Osteocyte (in vitro differentiated cells): ENCODE measurements at regions not wholly inside any gene's neighbourhood (a gene's known extent, or its start where the extent isn't known, plus 50 kb on each side); places are given as distances from the start of the nearest gene placed in this dataset.
A peak's percentile ranks its signal among the peaks of the same experiment; 100 is the strongest.

ENCODE experiments used
- DNase-seq: peaks from one replicate; pipeline ENCODE4 v3.0.0; 2021; ENCODE audit warnings: mixed read lengths; ENCODE audit not compliant: unreplicated experiment; ENCODE audit errors: extremely low spot score
- H3K27ac Mint-ChIP-seq: one replicate; pipeline ENCODE4 v1.8.0; 2021; ENCODE audit warnings: mild to moderate bottlenecking, mixed read lengths; ENCODE audit not compliant: unreplicated experiment
- H3K27me3 Mint-ChIP-seq: one replicate; pipeline ENCODE4 v1.8.0; 2021; ENCODE audit warnings: mixed read lengths; ENCODE audit not compliant: unreplicated experiment
- H3K36me3 Mint-ChIP-seq: one replicate; pipeline ENCODE4 v1.8.0; 2021; ENCODE audit warnings: mixed read lengths; ENCODE audit not compliant: unreplicated experiment
- H3K4me1 Mint-ChIP-seq: one replicate; pipeline ENCODE4 v1.8.0; 2021; ENCODE audit warnings: mixed read lengths; ENCODE audit not compliant: unreplicated experiment
- H3K4me3 Mint-ChIP-seq: one replicate; pipeline ENCODE4 v1.8.0; 2021; ENCODE audit warnings: mild to moderate bottlenecking, moderate library complexity, mixed read lengths; ENCODE audit not compliant: unreplicated experiment
- H3K9me3 Mint-ChIP-seq: one replicate; pipeline ENCODE4 v1.8.0; 2021; ENCODE audit warnings: mixed read lengths; ENCODE audit not compliant: unreplicated experiment
- CTCF ChIP-seq: fragments of 200-600 bp; sonication (generic); IDR thresholded peaks from 2 replicates; pipeline ENCODE4 v1.5.0; 2021; ENCODE audit warnings: antibody characterized with exemption, mild to moderate bottlenecking, moderate library complexity

GRCh38 chr5:54884195-54884536 is 101.2 kb downstream of the ESM1 start:
- no peak for TF ChIP-seq CTCF
- H3K9me3 Mint-ChIP-seq: no peaks in the 10 kb centered on the region
- peaks cover 3% of the 10 kb centered on the region for H3K36me3 Mint-ChIP-seq
- no peak overlapping the region for H3K4me3 Mint-ChIP-seq
- H3K27me3 Mint-ChIP-seq: peaks cover 22% of the 10 kb centered on the region
- H3K4me1 Mint-ChIP-seq: peaks cover 13% of the 10 kb centered on the region
- no peak overlapping the region for H3K27ac Mint-ChIP-seq
- DNase-seq: no peak

- TF ChIP-seq CTCF: no peak
- no peak for DNase-seq
- Mint-ChIP-seq H3K27ac (peak overlapping the region; percentile 31), H3K27me3 (peaks cover 22% of the 10 kb centered on the region), H3K4me3 (peak overlapping the region; percentile 72), H3K9me3 (no peaks in the 10 kb centered on the region), H3K36me3 (peaks cover 3% of the 10 kb centered on the region), H3K4me1 (peaks cover 11% of the 10 kb centered on the region)
Measured at GRCh38 chr5:54883374-54884194, 101.8 kb downstream of the ESM1 start.

GRCh38 chr5:54882841-54883240 is 102.6 kb downstream of the ESM1 start:
- DNase-seq: no peak
- Mint-ChIP-seq H3K9me3 (no peaks in the 10 kb centered on the region), H3K36me3 (peaks cover 3% of the 10 kb centered on the region), H3K27ac (no peak overlapping the region), H3K27me3 (peaks cover 22% of the 10 kb centered on the region), H3K4me1 (peaks cover 11% of the 10 kb centered on the region), H3K4me3 (peak overlapping the region; percentile 72)
- TF ChIP-seq CTCF: no peak

- TF ChIP-seq CTCF: no peak
- H3K9me3 Mint-ChIP-seq: no peaks in the 10 kb centered on the region
- H3K27ac Mint-ChIP-seq: no peak overlapping the region
- H3K4me1 Mint-ChIP-seq: peaks cover 11% of the 10 kb centered on the region
- DNase-seq: no peak
- H3K36me3 Mint-ChIP-seq: peaks cover 3% of the 10 kb centered on the region
- H3K27me3 Mint-ChIP-seq: peaks cover 25% of the 10 kb centered on the region
- H3K4me3 Mint-ChIP-seq: no peak overlapping the region
Measured at GRCh38 chr5:54882101-54882500, 103.3 kb downstream of the ESM1 start.

GRCh38 chr5:54881286-54882005 is 103.9 kb downstream of the ESM1 start:
- H3K4me1 Mint-ChIP-seq: peaks cover 11% of the 10 kb centered on the region
- no peak for TF ChIP-seq CTCF
- peaks cover 3% of the 10 kb centered on the region for H3K36me3 Mint-ChIP-seq
- no peak for DNase-seq
- no peak overlapping the region for H3K27ac Mint-ChIP-seq
- no peaks in the 10 kb centered on the region for H3K9me3 Mint-ChIP-seq
- no peak overlapping the region for H3K4me3 Mint-ChIP-seq
- H3K27me3 Mint-ChIP-seq: peaks cover 28% of the 10 kb centered on the region
